HUES64 (cell line): ENCODE measurements at regions not wholly inside any gene's neighbourhood (a gene's known extent, or its start where the extent isn't known, plus 50 kb on each side); places are given as distances from the start of the nearest gene placed in this dataset.

Experiments used
- H3K27ac ChIP-seq: 2 replicates; pipeline ENCODE4 v1.7.0; 2013; ENCODE audit warnings: low read depth, low read length, inconsistent platforms
- H3K27me3 ChIP-seq: 2 replicates; pipeline ENCODE4 v1.6.1; 2013; ENCODE audit warnings: mild to moderate bottlenecking, low read length; ENCODE audit not compliant: insufficient read depth
- H3K36me3 ChIP-seq: 2 replicates; pipeline ENCODE4 v1.6.1; 2013; ENCODE audit warnings: mild to moderate bottlenecking, low read length; ENCODE audit not compliant: insufficient read depth
- H3K4me1 ChIP-seq: 2 replicates; pipeline ENCODE4 v1.6.1; 2013; ENCODE audit warnings: mild to moderate bottlenecking, low read length, moderate library complexity; ENCODE audit not compliant: insufficient read depth
- H3K4me3 ChIP-seq: 2 replicates; pipeline ENCODE4 v1.5.1; 2013; ENCODE audit warnings: mild to moderate bottlenecking, low read length, moderate library complexity
- H3K9ac ChIP-seq: 2 replicates; pipeline ENCODE4 v1.6.1; 2013; ENCODE audit warnings: mild to moderate bottlenecking, low read depth, low read length
- H3K9me3 ChIP-seq: 2 replicates; pipeline ENCODE4 v1.6.1; 2013; ENCODE audit warnings: low read depth, low read length; ENCODE audit not compliant: insufficient read depth
- WGBS: fragments of 150-250, 120-280 bp; methylation state at CpG from one replicate; pipeline ENCODE4 v1.1.7; 2013; ENCODE audit warnings: missing lambda C conversion rate; 5-methylcytosine and 5-hydroxymethylcytosine counted together

GRCh38 chr18:27665264-27665799, 480.2 kb upstream of the CHST9 start:
- H3K4me3 ChIP-seq: no peak overlapping the region
- WGBS: 43% methylated on average over 4 of the region's 5 CpGs
- no peaks in the 10 kb centered on the region for H3K36me3 ChIP-seq
- peak overlapping the region; percentile 57; the same call in 1 of the 2 replicates for H3K27ac ChIP-seq
- H3K9me3 ChIP-seq: no peaks in the 10 kb centered on the region
- H3K27me3 ChIP-seq: no peaks in the 10 kb centered on the region
- peaks cover 51% of the 10 kb centered on the region for H3K4me1 ChIP-seq
- H3K9ac ChIP-seq: no peak overlapping the region

DNA sequence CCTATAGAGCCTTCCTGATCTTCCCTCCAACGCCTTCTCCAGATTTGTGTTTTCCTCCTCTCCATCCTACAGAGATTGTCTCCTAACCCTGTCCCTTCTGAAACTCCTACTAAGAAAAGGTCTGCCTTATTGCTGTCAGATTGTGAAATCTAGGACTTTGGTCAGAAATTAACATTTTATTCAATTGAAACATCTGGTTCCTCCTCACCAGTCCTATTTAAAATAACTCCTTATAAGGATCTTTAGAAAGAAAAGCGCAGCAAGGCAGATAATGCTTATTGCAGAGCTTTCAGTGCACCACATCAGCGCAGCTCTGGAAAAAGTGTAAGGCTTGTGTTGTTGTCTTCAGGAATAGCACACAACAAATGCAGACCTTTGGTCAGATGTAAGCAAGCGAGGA, 477.8 kb upstream of the CHST9 start:
- no peaks in the 10 kb centered on the region for H3K27me3 ChIP-seq
- H3K36me3 ChIP-seq: no peaks in the 10 kb centered on the region
- WGBS: 95% methylated on average over 4 of the region's 4 CpGs
- 0 out of 2 replicates have a peak overlapping the region, but pooled peaks have one; percentile 53 for H3K27ac ChIP-seq
- no peaks in the 10 kb centered on the region for H3K9me3 ChIP-seq
- H3K4me1 ChIP-seq: peaks cover 53% of the 10 kb centered on the region
- no peak overlapping the region for H3K9ac ChIP-seq
- no peak overlapping the region for H3K4me3 ChIP-seq

GRCh38 chr18:27662537-27662936, 477.4 kb upstream of the CHST9 start:
- Histone ChIP-seq H3K4me3 (no peak overlapping the region), H3K9ac (no peak overlapping the region; the same call in 1 of the 2 replicates), H3K9me3 (no peaks in the 10 kb centered on the region), H3K4me1 (peaks cover 53% of the 10 kb centered on the region), H3K27me3 (no peaks in the 10 kb centered on the region), H3K36me3 (no peaks in the 10 kb centered on the region), H3K27ac (peak overlapping the region; percentile 53; the same call in 1 of the 2 replicates)

DNA sequence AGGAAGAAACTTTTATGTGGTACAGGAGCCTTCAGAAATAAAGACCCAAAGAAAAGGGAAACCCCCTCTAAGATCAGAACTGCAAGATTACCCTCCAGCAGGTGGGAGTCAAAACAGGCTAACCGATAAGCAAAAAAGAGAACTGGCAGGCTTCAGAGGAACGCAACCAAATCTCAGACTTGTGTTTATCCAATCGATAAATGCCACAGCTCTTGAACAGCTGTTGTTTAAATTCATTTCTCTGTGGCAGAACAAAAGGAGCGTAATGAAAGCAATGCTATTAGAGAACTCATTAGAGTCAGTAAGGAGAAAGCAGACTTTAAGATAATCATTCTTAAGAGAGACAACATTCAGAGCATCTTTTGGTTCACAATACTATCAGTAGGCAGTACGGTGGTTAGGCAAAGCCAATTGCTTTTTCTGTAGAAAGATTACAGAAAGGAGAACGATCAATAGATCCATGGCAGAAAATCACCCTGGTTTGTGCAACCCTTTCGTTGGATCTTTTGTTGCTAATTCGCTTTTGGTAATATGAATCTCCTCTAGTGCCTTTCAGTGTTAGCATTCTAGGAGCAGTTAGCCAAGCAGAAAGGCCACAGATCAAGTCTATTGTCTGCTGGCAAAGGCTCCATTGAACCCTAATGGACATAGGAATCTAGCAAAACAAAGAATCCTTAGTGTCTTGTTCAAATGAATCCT, 476.4 kb upstream of the CHST9 start:
- Histone ChIP-seq H3K4me3 (no peak overlapping the region), H3K36me3 (no peaks in the 10 kb centered on the region)
- WGBS: 75% methylated on average over 8 of the region's 8 CpGs

DNA sequence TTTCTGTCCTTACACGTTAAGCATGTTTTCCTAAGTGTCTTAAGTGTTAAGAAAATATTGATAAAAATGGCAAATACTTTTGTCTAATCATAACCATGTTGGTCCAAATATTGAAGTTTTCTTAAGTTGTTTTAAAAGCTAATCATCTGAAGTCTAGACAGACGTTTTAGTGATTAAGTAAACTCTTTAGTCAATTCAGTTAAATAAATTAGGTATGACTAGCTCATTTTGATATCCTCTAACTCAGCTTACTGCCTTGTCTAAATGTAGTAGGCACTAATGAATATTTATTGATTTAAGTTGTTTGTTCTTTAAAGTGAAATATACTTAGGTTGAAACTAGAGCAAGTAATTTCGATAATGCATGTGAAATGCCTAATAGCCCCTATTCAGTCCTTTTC, 471.8 kb upstream of the CHST9 start:
- no peak overlapping the region for H3K9ac ChIP-seq
- H3K27ac ChIP-seq: no peak overlapping the region
- no peaks in the 10 kb centered on the region for H3K9me3 ChIP-seq
- WGBS: 92% methylated on average over 3 of the region's 3 CpGs
- no peaks in the 10 kb centered on the region for H3K27me3 ChIP-seq
- H3K4me1 ChIP-seq: peaks cover 18% of the 10 kb centered on the region
- H3K36me3 ChIP-seq: no peaks in the 10 kb centered on the region
- no peak overlapping the region for H3K4me3 ChIP-seq

More for the DNA sequence above, 476.4 kb upstream of the CHST9 start:
- Histone ChIP-seq H3K9ac (peak overlapping the region; percentile 13; the same call in 1 of the 2 replicates), H3K27ac (peak overlapping the region; percentile 51), H3K9me3 (no peaks in the 10 kb centered on the region), H3K27me3 (no peaks in the 10 kb centered on the region), H3K4me1 (peaks cover 50% of the 10 kb centered on the region)

DNA sequence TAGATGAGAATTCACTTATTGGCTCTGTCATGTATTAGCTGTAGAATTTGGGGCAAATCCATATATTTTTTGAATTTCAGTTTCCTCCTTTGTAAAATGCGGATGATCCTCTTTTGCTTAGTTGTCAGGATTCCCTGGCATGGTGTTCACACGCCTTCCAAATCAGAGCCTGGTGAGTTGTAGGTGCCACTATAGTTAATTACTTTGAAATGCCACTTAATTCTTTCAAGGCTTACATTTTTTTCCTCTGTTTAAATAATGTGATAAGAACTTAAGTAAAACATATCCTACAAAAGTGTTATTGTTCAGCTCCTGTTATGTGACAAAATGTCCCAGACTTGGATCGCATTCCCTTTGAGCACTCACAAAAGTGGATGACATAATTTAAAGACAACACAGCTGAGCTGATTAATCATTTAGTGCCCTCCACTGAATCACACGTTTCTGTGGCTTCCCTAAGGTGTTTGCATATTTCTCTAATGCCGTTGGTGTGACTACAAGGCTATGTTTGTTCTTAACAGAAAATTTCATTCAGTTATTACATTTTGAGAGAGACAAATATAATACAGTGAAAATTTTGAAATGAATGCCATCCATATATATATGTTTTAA, 471.2 kb upstream of the CHST9 start:
- Histone ChIP-seq H3K4me1 (peaks cover 12% of the 10 kb centered on the region), H3K9ac (no peak overlapping the region), H3K9me3 (no peaks in the 10 kb centered on the region), H3K27me3 (no peaks in the 10 kb centered on the region), H3K4me3 (no peak overlapping the region), H3K36me3 (no peaks in the 10 kb centered on the region), H3K27ac (no peak overlapping the region)
- WGBS: 76% methylated on average over 4 of the region's 5 CpGs

DNA sequence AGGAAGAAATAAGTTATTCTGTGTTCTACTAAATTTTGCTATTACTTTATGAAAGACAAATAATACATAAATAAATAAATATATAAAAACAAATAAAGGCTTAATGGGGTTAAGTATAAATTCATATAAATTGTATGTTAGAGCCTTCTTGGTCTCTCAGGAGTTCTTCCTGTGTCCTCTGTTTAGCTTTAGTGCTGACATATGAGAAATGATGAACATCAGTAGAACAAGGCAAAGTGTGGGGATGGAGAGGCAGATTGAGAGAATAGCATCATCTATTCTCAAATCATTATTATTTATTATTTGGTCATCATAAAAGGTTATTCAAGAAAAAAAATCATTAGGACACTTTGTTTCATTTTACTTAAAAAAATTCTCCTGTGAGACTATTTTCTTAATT, 468.1 kb upstream of the CHST9 start:
- Histone ChIP-seq H3K27ac (no peak overlapping the region), H3K9me3 (no peaks in the 10 kb centered on the region), H3K9ac (no peak overlapping the region), H3K4me3 (no peak overlapping the region), H3K4me1 (peaks cover 15% of the 10 kb centered on the region), H3K27me3 (no peaks in the 10 kb centered on the region), H3K36me3 (no peaks in the 10 kb centered on the region)

- H3K9ac ChIP-seq: no peak overlapping the region
- peaks cover 15% of the 10 kb centered on the region for H3K4me1 ChIP-seq
- H3K9me3 ChIP-seq: no peaks in the 10 kb centered on the region
- H3K4me3 ChIP-seq: no peak overlapping the region
- H3K36me3 ChIP-seq: no peaks in the 10 kb centered on the region
- 96% methylated on average over 2 of the region's 2 CpGs for WGBS
- no peaks in the 10 kb centered on the region for H3K27me3 ChIP-seq
- H3K27ac ChIP-seq: no peak overlapping the region
Observed at GRCh38 chr18:27652480-27653121, 467.5 kb upstream of the CHST9 start.

DNA sequence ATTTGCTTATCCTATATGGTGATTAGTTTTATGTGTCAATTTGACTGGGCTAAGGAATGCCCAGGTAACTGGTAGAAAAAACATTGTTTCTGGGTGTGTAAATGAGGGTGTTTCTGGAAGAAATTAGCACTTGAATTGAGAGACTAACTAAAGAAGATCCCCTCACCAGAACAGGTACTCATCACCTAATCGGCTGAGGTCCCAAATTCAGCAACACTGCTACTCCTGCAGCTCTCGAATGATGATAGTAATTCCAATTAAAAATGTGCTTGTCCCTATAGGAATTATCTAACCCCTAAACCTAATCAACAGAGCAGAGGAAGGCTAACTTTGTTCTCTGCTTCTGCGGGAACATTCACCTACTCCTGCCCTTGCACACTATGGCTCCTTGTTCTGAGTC, 464.5 kb upstream of the CHST9 start:
- Histone ChIP-seq H3K27ac (no peak overlapping the region), H3K4me1 (peaks cover 15% of the 10 kb centered on the region), H3K36me3 (no peaks in the 10 kb centered on the region), H3K9ac (no peak overlapping the region), H3K4me3 (no peak overlapping the region), H3K9me3 (no peaks in the 10 kb centered on the region), H3K27me3 (no peaks in the 10 kb centered on the region)
- 91% methylated on average over 3 of the region's 3 CpGs for WGBS

DNA sequence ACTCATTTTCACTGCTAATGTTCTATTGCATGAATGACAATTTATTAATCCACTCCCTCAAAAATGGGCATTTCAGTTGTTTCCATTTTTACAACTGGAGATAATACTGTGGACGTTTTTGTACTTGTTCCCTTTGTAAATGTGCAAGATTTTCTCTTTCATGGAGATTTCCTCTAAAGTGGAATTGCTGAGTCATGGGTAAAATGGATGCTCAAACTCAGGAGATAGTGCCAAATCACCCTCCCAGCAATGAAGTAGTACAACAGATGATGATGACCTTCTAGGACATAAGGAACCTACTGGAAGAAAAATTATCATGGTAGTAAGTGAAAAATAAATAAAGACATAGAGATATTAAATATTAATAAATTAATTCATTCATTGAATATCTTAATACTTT, 460.8 kb upstream of the CHST9 start:
- no peak overlapping the region for H3K4me3 ChIP-seq
- WGBS: 50% methylated on average over 1 of the region's 1 CpG
- no peaks in the 10 kb centered on the region for H3K36me3 ChIP-seq
- H3K27me3 ChIP-seq: no peaks in the 10 kb centered on the region
- no peaks in the 10 kb centered on the region for H3K9me3 ChIP-seq
- H3K9ac ChIP-seq: no peak overlapping the region
- H3K4me1 ChIP-seq: peaks cover 15% of the 10 kb centered on the region
- no peak overlapping the region for H3K27ac ChIP-seq

- Histone ChIP-seq H3K9ac (no peak overlapping the region), H3K27me3 (no peaks in the 10 kb centered on the region), H3K4me1 (no peaks in the 10 kb centered on the region), H3K36me3 (no peaks in the 10 kb centered on the region), H3K4me3 (no peak overlapping the region), H3K9me3 (no peaks in the 10 kb centered on the region), H3K27ac (no peak overlapping the region)
- 95% methylated on average over 9 of the region's 9 CpGs for WGBS
Observed at GRCh38 chr18:27636576-27637085, 451.5 kb upstream of the CHST9 start.
